Muscle of back (tissue), 3 donors: ENCODE measurements at regions not wholly inside any gene's neighbourhood (a gene's known extent, or its start where the extent isn't known, plus 50 kb on each side); places are given as distances from the start of the nearest gene placed in this dataset.

ENCODE experiments used
- DNase-seq, 3 donors: peaks; one replicate each; pipeline versions ENCODE4 v3.0.0 to v3.0.0-alpha.2; 2013

- no peak for DNase-seq
Observed at GRCh38 chr1:55546553-55546952, 331.4 kb upstream of the USP24 start.

GRCh38 chr1:55544826-55545225, 329.7 kb upstream of the USP24 start:
- no peak for DNase-seq

- DNase-seq = peak in 1 of 3 donors; percentile 82
Observed at GRCh38 chr1:55542901-55543504, 327.8 kb upstream of the USP24 start.

- no peak for DNase-seq
Observed at GRCh38 chr1:55541296-55541695, 326.1 kb upstream of the USP24 start.

- DNase-seq = no peak
Observed at GRCh38 chr1:55539652-55540512, 324.7 kb upstream of the USP24 start.

- DNase-seq = no peak
Observed at GRCh38 chr1:55538428-55538827, 323.3 kb upstream of the USP24 start.

GRCh38 chr1:55536545-55536865, 321.3 kb upstream of the USP24 start:
- DNase-seq = no peak

GRCh38 chr1:55535724-55536544, 320.8 kb upstream of the USP24 start:
- DNase-seq = no peak

GRCh38 chr1:55534565-55535121, 319.5 kb upstream of the USP24 start:
- DNase-seq = no peak

GRCh38 chr1:55531644-55532043, 316.5 kb upstream of the USP24 start:
- no peak for DNase-seq

GRCh38 chr1:55530749-55531478, 315.8 kb upstream of the USP24 start:
- no peak for DNase-seq

- no peak for DNase-seq
Observed at GRCh38 chr1:55529017-55529416, 313.9 kb upstream of the USP24 start.

- no peak for DNase-seq
Observed at GRCh38 chr1:55527831-55528230, 312.7 kb upstream of the USP24 start.

- no peak for DNase-seq
Observed at GRCh38 chr1:55526716-55527115, 311.6 kb upstream of the USP24 start.

GRCh38 chr1:55524006-55524405, 308.8 kb upstream of the USP24 start:
- DNase-seq = no peak

- DNase-seq = no peak
Observed at GRCh38 chr1:55522982-55523381, 307.8 kb upstream of the USP24 start.

- no peak for DNase-seq
Observed at GRCh38 chr1:55522353-55522903, 307.3 kb upstream of the USP24 start.

GRCh38 chr1:55520861-55521260, 305.7 kb upstream of the USP24 start:
- no peak for DNase-seq

GRCh38 chr1:55519937-55520683, 304.9 kb upstream of the USP24 start:
- no peak for DNase-seq

- DNase-seq = no peak
Observed at GRCh38 chr1:55519276-55519675, 304.1 kb upstream of the USP24 start.

- DNase-seq = no peak
Observed at GRCh38 chr1:55517036-55517435, 301.9 kb upstream of the USP24 start.
